H9 (cell line): ENCODE measurements at regions not wholly inside any gene's neighbourhood (a gene's known extent, or its start where the extent isn't known, plus 50 kb on each side); places are given as distances from the start of the nearest gene placed in this dataset.

Experiments
- DNase-seq: peaks from one replicate; pipeline ENCODE4 v3.0.0-alpha.2; 2017
- H2AFZ ChIP-seq: one replicate; pipeline ENCODE4 v1.6.1; 2013; ENCODE audit warnings: mild to moderate bottlenecking, low read length, control low read depth, moderate library complexity
- H2AK5ac ChIP-seq: 2 replicates; pipeline ENCODE4 v1.6.1; 2013; ENCODE audit warnings: low read length, control low read depth, mixed read lengths; ENCODE audit not compliant: insufficient read length
- H2BK120ac ChIP-seq: one replicate; pipeline ENCODE4 v1.6.1; 2013; ENCODE audit warnings: low read depth, mild to moderate bottlenecking, low read length, control low read depth, inconsistent platforms; ENCODE audit not compliant: poor library complexity, severe bottlenecking
- H2BK12ac ChIP-seq: 2 replicates; pipeline ENCODE4 v1.6.1; 2013; ENCODE audit warnings: low read length, control low read depth, mixed read lengths, low read depth; ENCODE audit not compliant: insufficient read length
- H2BK15ac ChIP-seq: 2 replicates; pipeline ENCODE4 v1.6.1; 2013; ENCODE audit warnings: low read depth, low read length, control low read depth
- H2BK20ac ChIP-seq: one replicate; pipeline ENCODE4 v1.6.1; 2013; ENCODE audit warnings: low read depth, mild to moderate bottlenecking, low read length, control low read depth, inconsistent platforms; ENCODE audit not compliant: poor library complexity, severe bottlenecking
- H2BK5ac ChIP-seq: 2 replicates; pipeline ENCODE4 v1.6.1; 2013; ENCODE audit warnings: low read length, control low read depth, mixed read lengths; ENCODE audit not compliant: insufficient read length
- H3K14ac ChIP-seq: 2 replicates; pipeline ENCODE4 v1.6.1; 2013; ENCODE audit warnings: low read length, control low read depth; ENCODE audit not compliant: insufficient read depth
- H3K18ac ChIP-seq: 2 replicates; pipeline ENCODE4 v1.6.1; 2013; ENCODE audit warnings: low read depth, mild to moderate bottlenecking, mixed read lengths, low read length, control low read depth; ENCODE audit not compliant: insufficient read length
- H3K23ac ChIP-seq: 2 replicates; pipeline ENCODE4 v1.6.1; 2013; ENCODE audit warnings: low read length, control low read depth, mixed read lengths, low read depth; ENCODE audit not compliant: insufficient read length
- H3K23me2 ChIP-seq: 2 replicates; pipeline ENCODE4 v1.6.1; 2013; ENCODE audit warnings: low read depth, mild to moderate bottlenecking, mixed read lengths, low read length, control low read depth; ENCODE audit not compliant: insufficient read length, poor library complexity, severe bottlenecking
- H3K27ac ChIP-seq: 2 replicates; pipeline ENCODE4 v1.5.1; 2013; ENCODE audit warnings: low read length, control low read depth, mixed read lengths, low read depth; ENCODE audit not compliant: insufficient read length
- H3K27me3 ChIP-seq: 2 replicates; pipeline ENCODE4 v1.6.1; 2013; ENCODE audit warnings: low read length, control low read depth, inconsistent platforms; ENCODE audit not compliant: insufficient read depth
- H3K4ac ChIP-seq: 2 replicates; pipeline ENCODE4 v1.6.1; 2013; ENCODE audit warnings: low read depth, mild to moderate bottlenecking, control low read depth, inconsistent platforms, low read length, moderate library complexity
- H3K4me1 ChIP-seq: 2 replicates; pipeline ENCODE4 v1.6.1; 2013; ENCODE audit warnings: low read length, control low read depth, inconsistent platforms; ENCODE audit not compliant: insufficient read depth
- H3K4me2 ChIP-seq: 2 replicates; pipeline ENCODE4 v1.6.1; 2013; ENCODE audit warnings: low read length, control low read depth, mixed read lengths; ENCODE audit not compliant: insufficient read length, insufficient read depth
- H3K56ac ChIP-seq: 2 replicates; pipeline ENCODE4 v1.6.1; 2013; ENCODE audit warnings: low read depth, mild to moderate bottlenecking, mixed read lengths, low read length, control low read depth; ENCODE audit not compliant: insufficient read length
- H3K79me1 ChIP-seq: 2 replicates; pipeline ENCODE4 v1.6.1; 2013; ENCODE audit warnings: low read depth, mild to moderate bottlenecking, moderate library complexity, low read length, control low read depth, inconsistent platforms; ENCODE audit not compliant: insufficient read depth, poor library complexity, severe bottlenecking
- H3K79me2 ChIP-seq: 2 replicates; pipeline ENCODE4 v1.6.1; 2013; ENCODE audit warnings: low read length, control low read depth, inconsistent platforms; ENCODE audit not compliant: insufficient read depth
- H3K9ac ChIP-seq: 2 replicates; pipeline ENCODE4 v1.6.1; 2013; ENCODE audit warnings: low read length, control low read depth, mixed read lengths; ENCODE audit not compliant: insufficient read length; ENCODE audit errors: extremely low read depth
- H3K9me3 ChIP-seq: one replicate; pipeline ENCODE4 v1.6.1; 2013; ENCODE audit warnings: low read depth, low read length, inconsistent platforms; ENCODE audit not compliant: control insufficient read depth
- H3T11ph ChIP-seq: one replicate; pipeline ENCODE4 v1.6.1; 2013; ENCODE audit warnings: mild to moderate bottlenecking, low read length, control low read depth, inconsistent platforms
- H4K20me1 ChIP-seq: one replicate; pipeline ENCODE4 v1.6.1; 2013; ENCODE audit not compliant: control insufficient read depth, insufficient read length, insufficient read depth
- H4K5ac ChIP-seq: 2 replicates; pipeline ENCODE4 v1.6.1; 2013; ENCODE audit warnings: low read depth, mild to moderate bottlenecking, mixed read lengths, low read length, control low read depth; ENCODE audit not compliant: insufficient read length
- H4K8ac ChIP-seq: replicated peaks from 2 replicates; pipeline ENCODE4 v1.6.1; 2013; ENCODE audit warnings: low read length, control low read depth, mixed read lengths, low read depth; ENCODE audit not compliant: insufficient read length
- H4K91ac ChIP-seq: 2 replicates; pipeline ENCODE4 v1.6.1; 2013; ENCODE audit warnings: low read depth, mild to moderate bottlenecking, moderate library complexity, mixed read lengths, low read length, control low read depth; ENCODE audit not compliant: insufficient read length
- H3K27ac Mint-ChIP-seq, 3 experiments: 2 replicates in 2 of 3; 3 replicates in 1 of 3; pipeline ENCODE4 v1.8.0; 2020 to 2021; ENCODE audit warnings: mixed read lengths in 3 of 3, mild to moderate bottlenecking in 1 of 3, moderate library complexity in 1 of 3
- H3K27me3 Mint-ChIP-seq: 2 replicates; pipeline ENCODE4 v1.8.0; 2021; ENCODE audit warnings: low read depth, mild to moderate bottlenecking, moderate library complexity, mixed read lengths
- H3K36me3 Mint-ChIP-seq, 3 experiments: 2 replicates in 2 of 3; 3 replicates in 1 of 3; pipeline ENCODE4 v1.8.0; 2020 to 2021; ENCODE audit warnings: low read depth in 3 of 3, mixed read lengths in 3 of 3; ENCODE audit not compliant: insufficient read depth in 1 of 3
- H3K4me1 Mint-ChIP-seq, 2 experiments: 2 replicates each; pipeline ENCODE4 v1.8.0; 2020; ENCODE audit warnings: mixed read lengths in 2 of 2
- H3K4me3 Mint-ChIP-seq, 2 experiments: 2 replicates in 1 of 2; 3 replicates in 1 of 2; pipeline ENCODE4 v1.8.0; 2020 to 2021; ENCODE audit warnings: mild to moderate bottlenecking in 2 of 2, mixed read lengths in 2 of 2, moderate library complexity in 1 of 2
- H3K9me3 Mint-ChIP-seq, 2 experiments: 2 replicates in 1 of 2; 3 replicates in 1 of 2; pipeline ENCODE4 v1.8.0; 2020; ENCODE audit warnings: mild to moderate bottlenecking in 2 of 2, mixed read lengths in 2 of 2, moderate library complexity in 1 of 2
- WGBS: extraction: QIAGEN DNeasy Blood & Tissue Kit; methylation state at CpG from one replicate; pipeline ENCODE4 v1.1.7; 2013; ENCODE audit warnings: missing lambda C conversion rate, low lambda C conversion rate, mixed read lengths; ENCODE audit not compliant: insufficient read length; ENCODE audit errors: extremely low coverage; 5-methylcytosine and 5-hydroxymethylcytosine counted together
- TF ChIP-seq, protein P1 (sequence below): fragments of 200-600 bp; sonication (generic); conservative IDR thresholded peaks from 3 replicates; pipeline ENCODE4 v1.8.0; 2021; ENCODE audit warnings: antibody characterized with exemption, mild to moderate bottlenecking

DNA sequence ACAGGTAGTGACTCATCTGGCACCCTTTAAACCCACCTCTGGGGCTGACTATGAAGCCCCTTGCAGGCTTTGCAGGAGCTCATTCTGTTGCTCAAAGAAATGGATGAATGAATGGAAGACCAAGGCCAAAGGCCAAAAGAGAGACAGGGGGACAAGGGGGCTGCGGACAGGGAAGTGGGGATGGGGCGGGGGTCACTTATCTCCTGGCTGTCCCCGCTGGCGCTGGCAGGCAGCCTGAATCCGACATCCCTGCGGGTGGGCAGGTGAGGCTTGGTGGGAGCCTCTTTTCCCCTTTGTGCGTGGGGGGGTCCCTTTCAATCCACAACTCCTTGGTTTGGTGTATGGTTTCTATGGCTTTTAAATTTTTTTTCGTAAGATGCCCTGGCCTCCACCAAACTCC, 239.6 kb upstream of the C1orf174 start:
- H2BK120ac ChIP-seq = no peak overlapping the region
- H3K27me3 ChIP-seq = no peaks in the 10 kb centered on the region
- no peaks in the 10 kb centered on the region for H3K79me1 ChIP-seq
- H3K4me3 Mint-ChIP-seq = no peak overlapping the region
- no peak overlapping the region for H2AK5ac ChIP-seq
- no peak overlapping the region for H3K18ac ChIP-seq
- H3K9ac ChIP-seq = no peak overlapping the region
- H4K91ac ChIP-seq = no peak overlapping the region
- H4K5ac ChIP-seq = no peak overlapping the region
- no peak overlapping the region for H2BK15ac ChIP-seq
- H3K4me1 ChIP-seq = no peaks in the 10 kb centered on the region
- H3K14ac ChIP-seq = no peak overlapping the region
- H3K9me3 Mint-ChIP-seq = peaks cover 4 to 8% of the 10 kb centered on the region in 2 experiments; a peak in 4 of 5 replicates
- H3K4ac ChIP-seq = no peak overlapping the region
- H4K8ac ChIP-seq = no peak overlapping the region
- peaks cover 9 to 10% of the 10 kb centered on the region in 2 experiments for H3K4me1 Mint-ChIP-seq
- H2BK12ac ChIP-seq = no peak overlapping the region
- no peak overlapping the region for H3K23ac ChIP-seq
- H3K27ac Mint-ChIP-seq = peak overlapping the region in 1 of 3 experiments; percentile 21; a peak in 1 of 7 replicates
- no CpG with 5 or more reads among the region's 8 CpGs for WGBS
- H2BK20ac ChIP-seq = no peak overlapping the region
- peaks cover 0 to 2% (median 0%) of the 10 kb centered on the region in 3 experiments; a peak in 2 of 7 replicates for H3K36me3 Mint-ChIP-seq
- H2AFZ ChIP-seq = no peak overlapping the region
- H3K27ac ChIP-seq = no peak overlapping the region
- no peaks in the 10 kb centered on the region for H4K20me1 ChIP-seq
- DNase-seq = no peak
- H3K79me2 ChIP-seq = no peaks in the 10 kb centered on the region
- H3K4me2 ChIP-seq = no peak overlapping the region
- no peaks in the 10 kb centered on the region for H3K23me2 ChIP-seq
- no peaks in the 10 kb centered on the region for H3K9me3 ChIP-seq
- no peak overlapping the region for H2BK5ac ChIP-seq
- H3T11ph ChIP-seq = no peak overlapping the region
- TF ChIP-seq, protein P1, sequence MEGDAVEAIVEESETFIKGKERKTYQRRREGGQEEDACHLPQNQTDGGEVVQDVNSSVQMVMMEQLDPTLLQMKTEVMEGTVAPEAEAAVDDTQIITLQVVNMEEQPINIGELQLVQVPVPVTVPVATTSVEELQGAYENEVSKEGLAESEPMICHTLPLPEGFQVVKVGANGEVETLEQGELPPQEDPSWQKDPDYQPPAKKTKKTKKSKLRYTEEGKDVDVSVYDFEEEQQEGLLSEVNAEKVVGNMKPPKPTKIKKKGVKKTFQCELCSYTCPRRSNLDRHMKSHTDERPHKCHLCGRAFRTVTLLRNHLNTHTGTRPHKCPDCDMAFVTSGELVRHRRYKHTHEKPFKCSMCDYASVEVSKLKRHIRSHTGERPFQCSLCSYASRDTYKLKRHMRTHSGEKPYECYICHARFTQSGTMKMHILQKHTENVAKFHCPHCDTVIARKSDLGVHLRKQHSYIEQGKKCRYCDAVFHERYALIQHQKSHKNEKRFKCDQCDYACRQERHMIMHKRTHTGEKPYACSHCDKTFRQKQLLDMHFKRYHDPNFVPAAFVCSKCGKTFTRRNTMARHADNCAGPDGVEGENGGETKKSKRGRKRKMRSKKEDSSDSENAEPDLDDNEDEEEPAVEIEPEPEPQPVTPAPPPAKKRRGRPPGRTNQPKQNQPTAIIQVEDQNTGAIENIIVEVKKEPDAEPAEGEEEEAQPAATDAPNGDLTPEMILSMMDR = no peak
- H3K56ac ChIP-seq = no peak overlapping the region
- H3K27me3 Mint-ChIP-seq = no peaks in the 10 kb centered on the region
